HEK293 (cell line): ENCODE measurements at regions not wholly inside any gene's neighbourhood (a gene's known extent, or its start where the extent isn't known, plus 50 kb on each side); places are given as distances from the start of the nearest gene placed in this dataset.

Experiments used
- CTCF ChIA-PET: fragments of 350-600 bp; formaldehyde crosslinking; extraction: SDS; loops from one replicate; lab custom pipeline; 2021; ENCODE audit warnings: antibody characterized with exemption; lab: Yijun Ruan, JAX
- POLR2A ChIA-PET: fragments of 300-600 bp; formaldehyde crosslinking; extraction: SDS; loops from one replicate; lab custom pipeline; 2020; ENCODE audit warnings: antibody characterized with exemption, inconsistent platforms; lab: Yijun Ruan, JAX
- H3K27ac ChIP-seq: fragments of 200-500 bp; sonication (Bioruptor generic); 2 replicates; pipeline ENCODE4 v1.5.1; 2014; ENCODE audit warnings: low read depth, low read length, control low read depth, inconsistent platforms; ENCODE audit errors: extremely low read depth
- H3K36me3 ChIP-seq, 2 experiments: fragments of 200-500 bp in 1 of 2; sonication (Bioruptor generic) in 1 of 2; 1 replicate in 1 of 2; 2 replicates in 1 of 2; pipeline ENCODE4 v1.5.1; 2014 to 2017; ENCODE audit warnings: inconsistent platforms in 2 of 2, low read length in 2 of 2; ENCODE audit not compliant: control insufficient read depth in 2 of 2, insufficient read depth in 1 of 2
- H3K4me1 ChIP-seq: fragments of 200-500 bp; sonication (Bioruptor generic); 2 replicates; pipeline ENCODE4 v1.5.1; 2014; ENCODE audit warnings: mild to moderate bottlenecking, low read length, inconsistent platforms; ENCODE audit not compliant: control insufficient read depth, insufficient read depth
- H3K4me3 ChIP-seq: 2 replicates; pipeline ENCODE4 v1.5.1; 2011; ENCODE audit warnings: low read depth, mild to moderate bottlenecking, control low read depth, low read length, moderate library complexity
- H3K9me3 ChIP-seq: fragments of 200-500 bp; sonication (Bioruptor generic); 2 replicates; pipeline ENCODE4 v1.5.1; 2014; ENCODE audit warnings: low read depth, low read length, inconsistent platforms; ENCODE audit not compliant: control insufficient read depth, insufficient read depth
- KLF10 ChIP-seq: fragments of 450-650 bp; IDR thresholded peaks from 2 replicates; pipeline ENCODE4 v1.5.1; 2018; ENCODE audit warnings: missing biosample characterization, mild to moderate bottlenecking, missing genetic modification characterization
- RBAK ChIP-seq: fragments of 450-650 bp; formaldehyde crosslinking; IDR thresholded peaks from 2 replicates; pipeline ENCODE4 v1.5.1; 2016; ENCODE audit warnings: missing biosample characterization, missing genetic modification characterization
- ZBTB48 ChIP-seq: fragments of 450-650 bp; formaldehyde crosslinking; IDR thresholded peaks from 2 replicates; pipeline ENCODE4 v1.5.1; 2016; ENCODE audit warnings: missing biosample characterization, missing genetic modification characterization
- ZBTB8A ChIP-seq: fragments of 450-650 bp; formaldehyde crosslinking; IDR thresholded peaks from 2 replicates; pipeline ENCODE4 v1.5.1; 2016; ENCODE audit warnings: missing biosample characterization, missing genetic modification characterization
- ZFHX2 ChIP-seq: fragments of 450-650 bp; formaldehyde crosslinking; conservative IDR thresholded peaks from 2 replicates; pipeline ENCODE4 v1.5.1; 2016; ENCODE audit warnings: missing biosample characterization, missing genetic modification characterization
- ZFP37 ChIP-seq: fragments of 450-650 bp; formaldehyde crosslinking; IDR thresholded peaks from 2 replicates; pipeline ENCODE4 v1.5.1; 2016; ENCODE audit warnings: missing biosample characterization, missing genetic modification characterization
- ZNF114 ChIP-seq: fragments of 450-650 bp; formaldehyde crosslinking; IDR thresholded peaks from 2 replicates; pipeline ENCODE4 v1.5.0; 2017; ENCODE audit warnings: missing biosample characterization, missing genetic modification characterization
- ZNF16 ChIP-seq: fragments of 450-650 bp; formaldehyde crosslinking; IDR thresholded peaks from 2 replicates; pipeline ENCODE4 v1.5.1; 2016; ENCODE audit warnings: low read depth, missing biosample characterization, missing genetic modification characterization
- ZNF302 ChIP-seq: fragments of 450-650 bp; formaldehyde crosslinking; IDR thresholded peaks from 2 replicates; pipeline ENCODE4 v1.5.1; 2016; ENCODE audit warnings: missing biosample characterization, missing genetic modification characterization, low read depth
- ZNF514 ChIP-seq: fragments of 450-650 bp; formaldehyde crosslinking; IDR thresholded peaks from 2 replicates; pipeline ENCODE4 v1.5.1; 2016; ENCODE audit warnings: missing biosample characterization, missing genetic modification characterization
- ZNF558 ChIP-seq: fragments of 450-650 bp; formaldehyde crosslinking; IDR thresholded peaks from 2 replicates; pipeline ENCODE4 v1.5.1; 2016; ENCODE audit warnings: missing biosample characterization, missing genetic modification characterization
- ZNF654 ChIP-seq: fragments of 450-650 bp; formaldehyde crosslinking; IDR thresholded peaks from 2 replicates; pipeline ENCODE4 v1.5.1; 2016; ENCODE audit warnings: low read depth, missing biosample characterization, missing genetic modification characterization
- ZNF792 ChIP-seq: fragments of 450-650 bp; formaldehyde crosslinking; IDR thresholded peaks from 2 replicates; pipeline ENCODE4 v1.5.1; 2016; ENCODE audit warnings: missing biosample characterization, missing genetic modification characterization
- ZXDB ChIP-seq: fragments of 450-650 bp; formaldehyde crosslinking; IDR thresholded peaks from 2 replicates; pipeline ENCODE4 v1.5.1; 2016; ENCODE audit warnings: missing biosample characterization, missing genetic modification characterization
- TF ChIP-seq, protein P1 (sequence below): fragments of 450-650 bp; formaldehyde crosslinking; IDR thresholded peaks from 2 replicates; pipeline ENCODE4 v1.5.1; 2016; ENCODE audit warnings: missing biosample characterization, missing genetic modification characterization
- TF ChIP-seq, protein P2 (sequence below): fragments of 450-650 bp; formaldehyde crosslinking; IDR thresholded peaks from 2 replicates; pipeline ENCODE4 v1.5.1; 2016; ENCODE audit warnings: missing biosample characterization, missing genetic modification characterization
- TF ChIP-seq, protein P3 (sequence below): fragments of 450-650 bp; formaldehyde crosslinking; IDR thresholded peaks from 2 replicates; pipeline ENCODE4 v1.5.1; 2016; ENCODE audit warnings: missing biosample characterization, missing genetic modification characterization
- TF ChIP-seq, protein P4 (sequence below): fragments of 450-650 bp; formaldehyde crosslinking; IDR thresholded peaks from 2 replicates; pipeline ENCODE4 v1.5.1; 2016; ENCODE audit warnings: missing biosample characterization, missing genetic modification characterization
- TF ChIP-seq, protein P5 (sequence below): fragments of 450-650 bp; formaldehyde crosslinking; IDR thresholded peaks from 2 replicates; pipeline ENCODE4 v1.5.1; 2017; ENCODE audit warnings: missing biosample characterization, missing genetic modification characterization
- TF ChIP-seq, protein P6 (sequence below): fragments of 450-650 bp; formaldehyde crosslinking; IDR thresholded peaks from 2 replicates; pipeline ENCODE4 v1.5.1; 2017; ENCODE audit warnings: missing biosample characterization, missing genetic modification characterization

DNA sequence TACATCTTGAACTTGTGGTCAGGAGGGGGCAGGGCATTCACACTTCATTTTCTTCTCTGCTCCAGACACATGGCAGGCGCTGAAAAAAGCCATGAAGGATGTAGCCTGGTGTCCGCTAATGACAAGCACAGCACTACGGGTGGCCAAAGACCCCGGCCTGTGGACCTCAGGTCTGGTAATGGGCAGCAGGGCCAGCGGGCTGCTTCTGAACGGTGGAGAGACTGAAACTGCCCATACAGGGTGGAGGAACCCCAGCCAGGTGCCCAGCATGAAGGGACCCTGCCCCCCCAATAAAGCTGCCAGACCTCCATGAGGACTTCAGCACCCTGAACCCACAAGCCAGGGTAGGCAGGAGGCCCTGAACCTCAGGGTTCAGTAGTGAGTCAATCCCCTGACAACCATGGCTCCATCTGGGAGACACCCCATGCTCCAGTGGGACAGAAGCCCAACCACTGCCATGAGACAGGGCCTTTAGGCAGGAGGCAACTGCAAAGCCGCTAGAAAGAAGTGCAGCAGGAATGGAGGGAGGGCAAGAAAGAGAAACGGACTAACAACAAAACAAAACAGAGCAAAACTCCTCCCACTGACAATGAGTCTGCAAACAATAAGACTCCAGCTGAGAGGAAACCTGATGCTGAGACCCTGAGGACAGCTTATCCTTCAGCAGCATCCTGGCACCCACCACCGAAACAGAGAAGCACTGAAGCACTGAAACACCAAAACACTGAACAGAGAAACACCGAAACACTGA, 140.2 kb upstream of the PPP2R2D start (continued):
- TF ChIP-seq, protein P1, sequence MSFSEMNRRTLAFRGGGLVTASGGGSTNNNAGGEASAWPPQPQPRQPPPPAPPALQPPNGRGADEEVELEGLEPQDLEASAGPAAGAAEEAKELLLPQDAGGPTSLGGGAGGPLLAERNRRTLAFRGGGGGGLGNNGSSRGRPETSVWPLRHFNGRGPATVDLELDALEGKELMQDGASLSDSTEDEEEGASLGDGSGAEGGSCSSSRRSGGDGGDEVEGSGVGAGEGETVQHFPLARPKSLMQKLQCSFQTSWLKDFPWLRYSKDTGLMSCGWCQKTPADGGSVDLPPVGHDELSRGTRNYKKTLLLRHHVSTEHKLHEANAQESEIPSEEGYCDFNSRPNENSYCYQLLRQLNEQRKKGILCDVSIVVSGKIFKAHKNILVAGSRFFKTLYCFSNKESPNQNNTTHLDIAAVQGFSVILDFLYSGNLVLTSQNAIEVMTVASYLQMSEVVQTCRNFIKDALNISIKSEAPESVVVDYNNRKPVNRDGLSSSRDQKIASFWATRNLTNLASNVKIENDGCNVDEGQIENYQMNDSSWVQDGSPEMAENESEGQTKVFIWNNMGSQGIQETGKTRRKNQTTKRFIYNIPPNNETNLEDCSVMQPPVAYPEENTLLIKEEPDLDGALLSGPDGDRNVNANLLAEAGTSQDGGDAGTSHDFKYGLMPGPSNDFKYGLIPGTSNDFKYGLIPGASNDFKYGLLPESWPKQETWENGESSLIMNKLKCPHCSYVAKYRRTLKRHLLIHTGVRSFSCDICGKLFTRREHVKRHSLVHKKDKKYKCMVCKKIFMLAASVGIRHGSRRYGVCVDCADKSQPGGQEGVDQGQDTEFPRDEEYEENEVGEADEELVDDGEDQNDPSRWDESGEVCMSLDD (tag by site-specific recombination): no peak

DNA sequence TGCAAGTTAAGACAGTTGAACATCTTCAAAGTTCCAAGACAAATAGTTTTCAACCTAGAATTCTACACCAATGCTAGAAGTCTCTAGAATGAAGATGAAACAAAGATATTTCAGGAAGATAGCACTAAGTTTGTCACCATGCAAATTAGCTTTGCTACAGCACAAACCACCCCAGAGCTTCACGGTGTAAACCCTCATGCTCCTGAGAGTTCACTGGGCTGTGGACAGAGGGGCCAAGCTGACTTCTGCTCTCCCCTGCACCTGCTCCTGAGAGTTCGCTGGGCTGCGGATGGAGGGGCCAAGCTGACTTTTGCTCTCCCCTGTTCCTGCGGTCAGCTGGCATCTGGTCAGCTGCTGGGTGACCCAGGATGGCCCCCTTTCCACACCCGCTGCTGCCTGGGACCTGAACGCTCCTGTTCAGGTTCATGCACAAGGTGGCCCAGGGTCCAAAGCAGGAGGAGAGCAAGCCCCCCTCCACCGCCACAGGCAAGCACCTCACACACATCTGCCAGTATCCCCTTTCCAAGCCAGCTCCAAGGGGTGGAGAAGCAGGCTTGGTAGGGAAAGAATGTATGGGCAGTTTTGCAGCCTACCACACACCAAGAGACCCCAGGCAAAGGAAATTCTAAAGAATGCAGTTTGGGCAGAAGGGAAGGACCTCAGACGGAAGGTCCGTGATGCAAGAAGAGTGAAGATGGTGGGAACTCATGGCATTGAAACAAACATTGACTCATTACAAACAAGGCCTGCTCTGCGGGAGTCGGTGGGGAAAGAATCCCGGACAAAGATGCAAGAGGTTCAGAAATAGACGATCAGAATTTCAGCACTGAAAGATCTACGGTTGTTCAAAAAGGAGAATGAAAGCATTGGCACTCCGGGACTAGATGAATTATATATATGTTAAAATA, 137.8 kb upstream of the PPP2R2D start:
- ChIA-PET CTCF (no interaction called here), POLR2A (no interaction called here)
- H3K4me3 ChIP-seq: no peak overlapping the region
- H3K27ac ChIP-seq: no peak overlapping the region
- H3K9me3 ChIP-seq: no peaks in the 10 kb centered on the region
- H3K4me1 ChIP-seq: no peaks in the 10 kb centered on the region
- H3K36me3 ChIP-seq: no peaks in the 10 kb centered on the region
- TF ChIP-seq ZNF16 (tag by site-specific recombination) (no peak), ZFHX2 (tag by site-specific recombination) (no peak), ZXDB (tag by site-specific recombination) (no peak), ZNF514 (tag by site-specific recombination) (no peak), ZNF654 (no peak), KLF10 (tag by site-specific recombination) (no peak), RBAK (no peak), ZNF302 (tag by site-specific recombination) (no peak), ZBTB8A (tag by site-specific recombination) (no peak), ZNF114 (tag by site-specific recombination) (no peak), ZNF792 (tag by site-specific recombination) (no peak), ZFP37 (tag by site-specific recombination) (no peak), ZBTB48 (tag by site-specific recombination) (no peak), ZNF558 (tag by site-specific recombination) (no peak)
- TF ChIP-seq, protein P2, sequence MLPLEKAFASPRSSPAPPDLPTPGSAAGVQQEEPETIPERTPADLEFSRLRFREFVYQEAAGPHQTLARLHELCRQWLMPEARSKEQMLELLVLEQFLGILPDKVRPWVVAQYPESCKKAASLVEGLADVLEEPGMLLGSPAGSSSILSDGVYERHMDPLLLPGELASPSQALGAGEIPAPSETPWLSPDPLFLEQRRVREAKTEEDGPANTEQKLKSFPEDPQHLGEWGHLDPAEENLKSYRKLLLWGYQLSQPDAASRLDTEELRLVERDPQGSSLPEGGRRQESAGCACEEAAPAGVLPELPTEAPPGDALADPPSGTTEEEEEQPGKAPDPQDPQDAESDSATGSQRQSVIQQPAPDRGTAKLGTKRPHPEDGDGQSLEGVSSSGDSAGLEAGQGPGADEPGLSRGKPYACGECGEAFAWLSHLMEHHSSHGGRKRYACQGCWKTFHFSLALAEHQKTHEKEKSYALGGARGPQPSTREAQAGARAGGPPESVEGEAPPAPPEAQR: no peak
- TF ChIP-seq, protein P3, sequence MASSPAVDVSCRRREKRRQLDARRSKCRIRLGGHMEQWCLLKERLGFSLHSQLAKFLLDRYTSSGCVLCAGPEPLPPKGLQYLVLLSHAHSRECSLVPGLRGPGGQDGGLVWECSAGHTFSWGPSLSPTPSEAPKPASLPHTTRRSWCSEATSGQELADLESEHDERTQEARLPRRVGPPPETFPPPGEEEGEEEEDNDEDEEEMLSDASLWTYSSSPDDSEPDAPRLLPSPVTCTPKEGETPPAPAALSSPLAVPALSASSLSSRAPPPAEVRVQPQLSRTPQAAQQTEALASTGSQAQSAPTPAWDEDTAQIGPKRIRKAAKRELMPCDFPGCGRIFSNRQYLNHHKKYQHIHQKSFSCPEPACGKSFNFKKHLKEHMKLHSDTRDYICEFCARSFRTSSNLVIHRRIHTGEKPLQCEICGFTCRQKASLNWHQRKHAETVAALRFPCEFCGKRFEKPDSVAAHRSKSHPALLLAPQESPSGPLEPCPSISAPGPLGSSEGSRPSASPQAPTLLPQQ: no peak
- TF ChIP-seq, protein P4, sequence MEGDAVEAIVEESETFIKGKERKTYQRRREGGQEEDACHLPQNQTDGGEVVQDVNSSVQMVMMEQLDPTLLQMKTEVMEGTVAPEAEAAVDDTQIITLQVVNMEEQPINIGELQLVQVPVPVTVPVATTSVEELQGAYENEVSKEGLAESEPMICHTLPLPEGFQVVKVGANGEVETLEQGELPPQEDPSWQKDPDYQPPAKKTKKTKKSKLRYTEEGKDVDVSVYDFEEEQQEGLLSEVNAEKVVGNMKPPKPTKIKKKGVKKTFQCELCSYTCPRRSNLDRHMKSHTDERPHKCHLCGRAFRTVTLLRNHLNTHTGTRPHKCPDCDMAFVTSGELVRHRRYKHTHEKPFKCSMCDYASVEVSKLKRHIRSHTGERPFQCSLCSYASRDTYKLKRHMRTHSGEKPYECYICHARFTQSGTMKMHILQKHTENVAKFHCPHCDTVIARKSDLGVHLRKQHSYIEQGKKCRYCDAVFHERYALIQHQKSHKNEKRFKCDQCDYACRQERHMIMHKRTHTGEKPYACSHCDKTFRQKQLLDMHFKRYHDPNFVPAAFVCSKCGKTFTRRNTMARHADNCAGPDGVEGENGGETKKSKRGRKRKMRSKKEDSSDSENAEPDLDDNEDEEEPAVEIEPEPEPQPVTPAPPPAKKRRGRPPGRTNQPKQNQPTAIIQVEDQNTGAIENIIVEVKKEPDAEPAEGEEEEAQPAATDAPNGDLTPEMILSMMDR (tag by site-specific recombination): no peak
- TF ChIP-seq, protein P5, sequence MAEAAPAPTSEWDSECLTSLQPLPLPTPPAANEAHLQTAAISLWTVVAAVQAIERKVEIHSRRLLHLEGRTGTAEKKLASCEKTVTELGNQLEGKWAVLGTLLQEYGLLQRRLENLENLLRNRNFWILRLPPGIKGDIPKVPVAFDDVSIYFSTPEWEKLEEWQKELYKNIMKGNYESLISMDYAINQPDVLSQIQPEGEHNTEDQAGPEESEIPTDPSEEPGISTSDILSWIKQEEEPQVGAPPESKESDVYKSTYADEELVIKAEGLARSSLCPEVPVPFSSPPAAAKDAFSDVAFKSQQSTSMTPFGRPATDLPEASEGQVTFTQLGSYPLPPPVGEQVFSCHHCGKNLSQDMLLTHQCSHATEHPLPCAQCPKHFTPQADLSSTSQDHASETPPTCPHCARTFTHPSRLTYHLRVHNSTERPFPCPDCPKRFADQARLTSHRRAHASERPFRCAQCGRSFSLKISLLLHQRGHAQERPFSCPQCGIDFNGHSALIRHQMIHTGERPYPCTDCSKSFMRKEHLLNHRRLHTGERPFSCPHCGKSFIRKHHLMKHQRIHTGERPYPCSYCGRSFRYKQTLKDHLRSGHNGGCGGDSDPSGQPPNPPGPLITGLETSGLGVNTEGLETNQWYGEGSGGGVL (tag by site-specific recombination): no peak
- TF ChIP-seq, protein P6, sequence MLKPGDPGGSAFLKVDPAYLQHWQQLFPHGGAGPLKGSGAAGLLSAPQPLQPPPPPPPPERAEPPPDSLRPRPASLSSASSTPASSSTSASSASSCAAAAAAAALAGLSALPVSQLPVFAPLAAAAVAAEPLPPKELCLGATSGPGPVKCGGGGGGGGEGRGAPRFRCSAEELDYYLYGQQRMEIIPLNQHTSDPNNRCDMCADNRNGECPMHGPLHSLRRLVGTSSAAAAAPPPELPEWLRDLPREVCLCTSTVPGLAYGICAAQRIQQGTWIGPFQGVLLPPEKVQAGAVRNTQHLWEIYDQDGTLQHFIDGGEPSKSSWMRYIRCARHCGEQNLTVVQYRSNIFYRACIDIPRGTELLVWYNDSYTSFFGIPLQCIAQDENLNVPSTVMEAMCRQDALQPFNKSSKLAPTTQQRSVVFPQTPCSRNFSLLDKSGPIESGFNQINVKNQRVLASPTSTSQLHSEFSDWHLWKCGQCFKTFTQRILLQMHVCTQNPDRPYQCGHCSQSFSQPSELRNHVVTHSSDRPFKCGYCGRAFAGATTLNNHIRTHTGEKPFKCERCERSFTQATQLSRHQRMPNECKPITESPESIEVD (tag by site-specific recombination): no peak
- TF ChIP-seq, all 188 proteins: peak for 0
